Pancreas (tissue), 10 donors: ENCODE measurements at regions not wholly inside any gene's neighbourhood (a gene's known extent, or its start where the extent isn't known, plus 50 kb on each side); places are given as distances from the start of the nearest gene placed in this dataset.

Experiments
- ATAC-seq, 4 donors: fragments of 200-7000 bp; cut with Tn5 transposase; one replicate each; pipeline versions ENCODE4 v1.8.0 to v1.9.1; 2020; ENCODE audit warnings: mild to moderate bottlenecking in 4 of 4, moderate library complexity in 4 of 4
- DNase-seq, 6 donors: peaks; one replicate each; pipeline ENCODE4 v3.0.0-alpha.2; 2020
- FAIRE-seq: peaks from 2 replicates; lab custom pipeline; 2012; peaks lifted over from hg19 to GRCh38; lab: Jason Lieb, UNC
- H3K27ac ChIP-seq, 4 donors: fragments of 200-600 bp; sonication (generic); 1 replicate in 3 of 4; 2 replicates in 1 of 4; pipeline versions ENCODE4 v1.5.0 to v1.8.0; 2020
- H3K27me3 ChIP-seq, 4 donors: fragments of 200-600 bp; one replicate each; pipeline ENCODE4 v1.8.0; 2021
- H3K36me3 ChIP-seq, 3 donors: fragments of 200-600 bp; sonication (generic) in 1 of 3; one replicate each; pipeline versions ENCODE4 v1.5.0 to v1.8.0; 2020 to 2021
- H3K4me1 ChIP-seq, 3 donors: fragments of 200-600 bp; one replicate each; pipeline ENCODE4 v1.8.0; 2021
- H3K4me3 ChIP-seq, 4 donors: fragments of 200-600 bp; sonication (generic) in 2 of 4; one replicate each; pipeline versions ENCODE4 v1.5.0 to v1.8.0; 2020 to 2021
- H3K9me3 ChIP-seq, 4 donors: fragments of 200-600 bp; one replicate each; pipeline ENCODE4 v1.8.0; 2021
- CTCF ChIP-seq, 4 donors: fragments of 200-600 bp; sonication (generic) in 3 of 4; IDR thresholded peaks; one replicate each; pipeline versions ENCODE4 v1.5.0 to v1.8.0; 2021; ENCODE audit warnings: antibody characterized with exemption in 4 of 4
- WGBS, 2 donors: extraction: QIAGEN DNeasy Blood & Tissue Kit; methylation state at CpG; one replicate each; pipeline ENCODE4 v1.1.7; 2013; 5-methylcytosine and 5-hydroxymethylcytosine counted together
- intact Hi-C, 3 donors: fragments of 100-400 bp; cut with DNase I; formaldehyde crosslinking; loops; one replicate each; pipeline versions ENCODE4 v1.11.1 to v1.14.2; 2022
- donor health status: healthy with polysubstance abuse.
- donor health status: DM: no; HTN: no; CAD: no; lungs with moderate emphysema.
- donor health status: DM: no; HTN: no; CAD: no.
- donor health status: control.
- donor health status: control.
- donor health status: Bipolar disorder and iron deficiency.
- donor health status: DM: yes; HTN: yes; CAD: no.
- donor health status: DM: no; HTN: no; CAD: no.
- donor health status: DM: no; HTN: no; CAD: no.
- donor health status: DM: yes; HTN: yes; CAD: no.

GRCh38 chr4:138305050-138305449 lies 62.9 kb upstream of the SLC7A11 start:
- Histone ChIP-seq H3K27me3 (no peaks in the 10 kb centered on the region), H3K4me3 (no peak overlapping the region), H3K27ac (no peak overlapping the region), H3K9me3 (no peaks in the 10 kb centered on the region), H3K36me3 (no peaks in the 10 kb centered on the region), H3K4me1 (no peaks in the 10 kb centered on the region)
- FAIRE-seq (no peak), DNase-seq (no peak), ATAC-seq (peak in 1 of 4 donors; percentile 23)
- intact Hi-C loops, result no loop called here
- TF ChIP-seq CTCF (IDR thresholded peaks at IDR 0.05), result no peak
- 97% methylated on average over 1 of the region's 1 CpG for WGBS, 2 donors

GRCh38 chr4:138301536-138301935 lies 59.4 kb upstream of the SLC7A11 start:
- FAIRE-seq (no peak), DNase-seq (no peak), ATAC-seq (no peak)
- intact Hi-C loops, result no loop called here
- no peak for TF ChIP-seq CTCF (IDR thresholded peaks at IDR 0.05)
- 80 to 90% methylated on average over 2 of the region's 2 CpGs for WGBS, 2 donors
- Histone ChIP-seq H3K27ac (no peak overlapping the region), H3K4me1 (no peaks in the 10 kb centered on the region), H3K9me3 (no peaks in the 10 kb centered on the region), H3K4me3 (no peak overlapping the region), H3K36me3 (no peaks in the 10 kb centered on the region), H3K27me3 (no peaks in the 10 kb centered on the region)

GRCh38 chr4:138300616-138301015 lies 58.5 kb upstream of the SLC7A11 start:
- Histone ChIP-seq H3K36me3 (no peaks in the 10 kb centered on the region), H3K27me3 (no peaks in the 10 kb centered on the region), H3K4me3 (no peak overlapping the region), H3K27ac (no peak overlapping the region), H3K9me3 (no peaks in the 10 kb centered on the region), H3K4me1 (no peaks in the 10 kb centered on the region)
- intact Hi-C loops, result no loop called here
- ATAC-seq, result no peak
- FAIRE-seq, result no peak
- no peak for DNase-seq
- no peak for TF ChIP-seq CTCF (IDR thresholded peaks at IDR 0.05)

GRCh38 chr4:138299881-138300280 lies 57.7 kb upstream of the SLC7A11 start:
- no peak overlapping the region for H3K4me3 ChIP-seq
- H3K36me3 ChIP-seq, result no peaks in the 10 kb centered on the region
- no peaks in the 10 kb centered on the region for H3K9me3 ChIP-seq
- H3K27ac ChIP-seq, result no peak overlapping the region
- no peak for DNase-seq
- intact Hi-C loops, result no loop called here
- no peak for ATAC-seq
- H3K4me1 ChIP-seq, result no peaks in the 10 kb centered on the region
- whole genome bisulfite sequencing, 2 donors, result 91 to 94% methylated on average over 5 of the region's 5 CpGs
- FAIRE-seq, result no peak
- H3K27me3 ChIP-seq, result no peaks in the 10 kb centered on the region
- no peak for TF ChIP-seq CTCF (IDR thresholded peaks at IDR 0.05)

GRCh38 chr4:138298866-138299265 lies 56.7 kb upstream of the SLC7A11 start:
- WGBS, 2 donors, result 78 to 87% methylated on average over 1 of the region's 1 CpG
- no peak for FAIRE-seq
- intact Hi-C loops, result no loop called here
- no peak for DNase-seq
- ATAC-seq, result no peak
- Histone ChIP-seq H3K36me3 (no peaks in the 10 kb centered on the region), H3K4me3 (no peak overlapping the region), H3K4me1 (no peaks in the 10 kb centered on the region), H3K27ac (no peak overlapping the region), H3K9me3 (no peaks in the 10 kb centered on the region), H3K27me3 (no peaks in the 10 kb centered on the region)
- TF ChIP-seq CTCF (IDR thresholded peaks at IDR 0.05), result no peak
